Lower lobe of right lung (tissue), 2 donors: ENCODE measurements at regions not wholly inside any gene's neighbourhood (a gene's known extent, or its start where the extent isn't known, plus 50 kb on each side); places are given as distances from the start of the nearest gene placed in this dataset.
"Not testable (repeated sequence)": the region's sequence is repeated elsewhere in the genome, so short reads cannot be mapped to it uniquely, and the experiment has no call there.

ENCODE experiments used
- ATAC-seq, 2 donors: fragments of 200-7000 bp; cut with Tn5 transposase; one replicate each; pipeline ENCODE4 v1.9.1; 2020 to 2022; ENCODE audit warnings: mild to moderate bottlenecking in 2 of 2, moderate library complexity in 2 of 2
- DNase-seq: peaks from one replicate; pipeline ENCODE4 v3.0.0-alpha.2; 2020
- H3K27ac ChIP-seq: fragments of 200-600 bp; one replicate; pipeline ENCODE4 v1.8.0; 2022
- H3K27me3 ChIP-seq: fragments of 200-600 bp; one replicate; pipeline ENCODE4 v1.8.0; 2022; ENCODE audit warnings: low read depth
- H3K36me3 ChIP-seq: fragments of 200-600 bp; one replicate; pipeline ENCODE4 v1.8.0; 2022; ENCODE audit warnings: mild to moderate bottlenecking
- H3K4me1 ChIP-seq: fragments of 200-600 bp; one replicate; pipeline ENCODE4 v1.8.0; 2022
- H3K4me3 ChIP-seq: fragments of 200-600 bp; one replicate; pipeline ENCODE4 v1.8.0; 2022; ENCODE audit warnings: mild to moderate bottlenecking
- H3K9me3 ChIP-seq: fragments of 200-600 bp; one replicate; pipeline ENCODE4 v1.8.0; 2022
- CTCF ChIP-seq: fragments of 200-600 bp; IDR thresholded peaks from one replicate; pipeline ENCODE4 v1.8.0; 2022; ENCODE audit warnings: antibody characterized with exemption, mild to moderate bottlenecking
- intact Hi-C: fragments of 100-400 bp; cut with DNase I; formaldehyde crosslinking; loops from one replicate; pipeline ENCODE4 v1.11.0; 2022
- donor health status: DM: no; HTN: yes; CAD: no; lungs with severe emphysema.

- TF ChIP-seq CTCF: no peak
- no peaks in the 10 kb centered on the region for H3K27me3 ChIP-seq
- intact Hi-C loops: no loop called here
- ATAC-seq (no peak), DNase-seq (no peak)
- no peaks in the 10 kb centered on the region for H3K9me3 ChIP-seq
- H3K36me3 ChIP-seq: no peaks in the 10 kb centered on the region
- H3K27ac ChIP-seq: no peak overlapping the region
- H3K4me1 ChIP-seq: no peaks in the 10 kb centered on the region
- H3K4me3 ChIP-seq: no peak overlapping the region
These were observed 321.6 kb upstream of the PAPPA start for GRCh38 chr9:115832031-115832430.

GRCh38 chr9:115837618-115838017 is 316.0 kb upstream of the PAPPA start:
- TF ChIP-seq CTCF: no peak
- H3K4me1 ChIP-seq: no peaks in the 10 kb centered on the region
- DNase-seq: no peak

GRCh38 chr9:115838417-115838816 is 315.2 kb upstream of the PAPPA start:
- no peaks in the 10 kb centered on the region for H3K9me3 ChIP-seq
- H3K4me1 ChIP-seq: no peaks in the 10 kb centered on the region
- H3K27me3 ChIP-seq: no peaks in the 10 kb centered on the region
- DNase-seq: no peak
- no peak for TF ChIP-seq CTCF
- H3K4me3 ChIP-seq: no peak overlapping the region
- no peak overlapping the region for H3K27ac ChIP-seq
- H3K36me3 ChIP-seq: no peaks in the 10 kb centered on the region
- intact Hi-C loops: no loop called here
- no peak for ATAC-seq

More at GRCh38 chr9:115837618-115838017, 316.0 kb upstream of the PAPPA start:
- H3K27me3 ChIP-seq: no peaks in the 10 kb centered on the region
- H3K9me3 ChIP-seq: no peaks in the 10 kb centered on the region
- H3K4me3 ChIP-seq: no peak overlapping the region
- H3K27ac ChIP-seq: no peak overlapping the region
- no peak for ATAC-seq
- intact Hi-C loops: no loop called here
- H3K36me3 ChIP-seq: no peaks in the 10 kb centered on the region

GRCh38 chr9:115844433-115844832 is 309.2 kb upstream of the PAPPA start:
- intact Hi-C loops, ATAC-seq, H3K4me1 ChIP-seq, H3K27ac ChIP-seq, H3K4me3 ChIP-seq, H3K9me3 ChIP-seq, DNase-seq, H3K27me3 ChIP-seq, H3K36me3 ChIP-seq: not testable (repeated sequence)

GRCh38 chr9:115845648-115846312 is 307.8 kb upstream of the PAPPA start:
- no peak for DNase-seq
- H3K27ac ChIP-seq: no peak overlapping the region
- no peak for TF ChIP-seq CTCF
- H3K4me1 ChIP-seq: no peaks in the 10 kb centered on the region
- no peaks in the 10 kb centered on the region for H3K27me3 ChIP-seq
- ATAC-seq: peak in 1 of 2 donors; percentile 39
- no peak overlapping the region for H3K4me3 ChIP-seq
- intact Hi-C loops: no loop called here
- H3K36me3 ChIP-seq: no peaks in the 10 kb centered on the region
- H3K9me3 ChIP-seq: no peaks in the 10 kb centered on the region

GRCh38 chr9:115847216-115847615 is 306.4 kb upstream of the PAPPA start:
- ATAC-seq (no peak), DNase-seq (no peak)
- H3K27ac ChIP-seq: no peak overlapping the region
- intact Hi-C loops: no loop called here
- no peaks in the 10 kb centered on the region for H3K9me3 ChIP-seq
- H3K27me3 ChIP-seq: no peaks in the 10 kb centered on the region
- H3K36me3 ChIP-seq: no peaks in the 10 kb centered on the region
- TF ChIP-seq CTCF: no peak
- H3K4me3 ChIP-seq: no peak overlapping the region
- no peaks in the 10 kb centered on the region for H3K4me1 ChIP-seq
